ENCODE measurements at regions not wholly inside any gene's neighbourhood (a gene's known extent, or its start where the extent isn't known, plus 50 kb on each side); places are given as distances from the start of the nearest gene placed in this dataset.

GRCh38 chr2:215790523-215791421 lies 222.6 kb downstream of the MREG start:
- Histone ChIP-seq H3K27ac (ENCODE audit: extremely low read depth, low read depth, low read length) (peak overlapping the region; percentile 35; the same call in 1 of the 3 replicates), H3K9me3 (replicated peaks; ENCODE audit: control insufficient read depth, insufficient read depth, low read depth, low read length) (no peaks in the 10 kb centered on the region), H3K79me2 (ENCODE audit: control insufficient read depth, insufficient read depth, low read length) (no peaks in the 10 kb centered on the region), H3K4me2 (ENCODE audit: insufficient read depth, low read length) (peak overlapping the region; percentile 1; the same call in 1 of the 2 replicates), H3K9ac (ENCODE audit: insufficient read depth in 1 of 2, low read depth in 2 of 2, low read length in 2 of 2) (no peak overlapping the region; a peak in 1 of 4 replicates), H3K4me3 (no peak overlapping the region), H4K20me1 (replicated peaks; ENCODE audit: control insufficient read depth, insufficient read depth, low read length) (no peaks in the 10 kb centered on the region), H3K36me3 (ENCODE audit: control insufficient read depth, insufficient read depth, low read length) (no peaks in the 10 kb centered on the region), H3K27me3 (ENCODE audit: control insufficient read depth in 2 of 2, insufficient read depth in 2 of 2, low read length in 2 of 2) (no peaks in the 10 kb centered on the region), H2AFZ (ENCODE audit: low read depth, low read length) (peak overlapping the region; percentile 87), H3K4me1 (replicated peaks in 1 of 2; ENCODE audit: control insufficient read depth in 2 of 2, insufficient read depth in 2 of 2, low read length in 2 of 2) (peaks cover 8 to 58% of the 10 kb centered on the region in 2 experiments; a peak in 4 of 5 replicates), H3K9me1 (ENCODE audit: control insufficient read depth, insufficient read depth, low read length) (no peaks in the 10 kb centered on the region)
- no peak for DNase-seq (ENCODE audit: extremely low read depth in 1 of 4, low spot score in 3 of 4)
- intact Hi-C loops (cut with micrococcal nuclease), result loop anchor here (10.0 kb wide), 1 partner anchor 124 kb away; no protein-coding TSS in a partner anchor
- in situ Hi-C loops (cut with MboI), result no loop called here
- ATAC-seq, result peak; percentile 5
- BruUV-seq (replicated peaks), result no TSS peak
- POLR2A ChIA-PET, result interaction anchor here (0.5 to 1.1 kb wide), 3 partner anchors 10 to 28 kb away, joined by 3 read pairs; no protein-coding TSS in a partner anchor
- no peak for FAIRE-seq
- no peak for TF ChIP-seq SRSF7 (optimal IDR thresholded peaks at IDR 0.05; ENCODE audit: low read depth, low read length)
- no peak for TF ChIP-seq ZNF512 (tag; IDR thresholded peaks at IDR 0.05)
- TF ChIP-seq UBTF (IDR thresholded peaks at IDR 0.05; ENCODE audit: borderline replicate concordance in 1 of 2, low read depth in 2 of 2, low read length in 2 of 2), result 0 out of 4 replicates have a peak, but pooled peaks of 1 of the 2 experiments have one; percentile 19
- CTCF ChIA-PET (ENCODE audit: low intra/inter-chr PET ratio), result no interaction called here
- WGBS (ENCODE audit: insufficient coverage, low coverage, missing lambda C conversion rate), result 53% methylated on average over 6 of the region's 6 CpGs
